NB4 (cell line): ENCODE measurements at regions not wholly inside any gene's neighbourhood (a gene's known extent, or its start where the extent isn't known, plus 50 kb on each side); places are given as distances from the start of the nearest gene placed in this dataset.
A peak's percentile ranks its signal among the peaks of the same experiment; 100 is the strongest.

Experiments used
- DNase-seq: peaks from one replicate; pipeline ENCODE4 v3.0.0; 2010; ENCODE audit warnings: low read depth
- H3K4me3 ChIP-seq: one replicate; pipeline ENCODE4 v1.5.1; 2011; ENCODE audit warnings: mild to moderate bottlenecking, low read depth, low read length, moderate library complexity
- CTCF ChIP-seq: IDR thresholded peaks from one replicate; pipeline ENCODE4 v1.5.1; 2012; ENCODE audit warnings: low read depth, low read length
- MAX ChIP-seq: IDR thresholded peaks from 2 replicates; pipeline ENCODE4 v1.6.1; 2011; ENCODE audit warnings: low read depth, low read length
- MYC ChIP-seq: IDR thresholded peaks from 2 replicates; pipeline ENCODE4 v1.6.1; 2011; ENCODE audit warnings: low read depth, low read length
- POLR2A ChIP-seq: IDR thresholded peaks from 2 replicates; pipeline ENCODE4 v1.6.1; 2011; ENCODE audit warnings: mild to moderate bottlenecking; ENCODE audit not compliant: insufficient read length; ENCODE audit errors: extremely low read depth

GRCh38 chr2:198327526-198327925, 523.1 kb downstream of the PLCL1 start:
- no peak overlapping the region for H3K4me3 ChIP-seq
- DNase-seq, result peak; percentile 51
- TF ChIP-seq MYC (no peak), CTCF (no peak), MAX (no peak), POLR2A (no peak)

GRCh38 chr2:198326431-198326830, 522.0 kb downstream of the PLCL1 start:
- DNase-seq, result peak; percentile 69
- no peak overlapping the region for H3K4me3 ChIP-seq
- TF ChIP-seq CTCF (no peak), MYC (no peak)

GRCh38 chr2:198325359-198325758, 521.0 kb downstream of the PLCL1 start:
- no peak overlapping the region for H3K4me3 ChIP-seq
- TF ChIP-seq CTCF (no peak), MAX (no peak), POLR2A (no peak), MYC (no peak)
- DNase-seq, result no peak

- DNase-seq, result no peak
- H3K4me3 ChIP-seq, result no peak overlapping the region
- TF ChIP-seq POLR2A (no peak), CTCF (no peak), MAX (no peak), MYC (no peak)
Observed at GRCh38 chr2:198324071-198324470, 519.7 kb downstream of the PLCL1 start.

- no peak for TF ChIP-seq POLR2A
- peak; percentile 38 for TF ChIP-seq CTCF
- peak; percentile 14 for DNase-seq
Observed at GRCh38 chr2:198322275-198322674, 517.9 kb downstream of the PLCL1 start.

GRCh38 chr2:198321522-198322088, 517.2 kb downstream of the PLCL1 start:
- DNase-seq, result no peak
- TF ChIP-seq POLR2A (no peak), CTCF (no peak)

More at GRCh38 chr2:198322275-198322674, 517.9 kb downstream of the PLCL1 start:
- H3K4me3 ChIP-seq, result no peak overlapping the region

More at GRCh38 chr2:198321522-198322088, 517.2 kb downstream of the PLCL1 start:
- no peak overlapping the region for H3K4me3 ChIP-seq
